Stimulated activated naive CD8-positive, alpha-beta T cell treated with anti-CD3 and anti-CD28 coated beads, Interleukin-15, Interleukin-2, amounts not matched to agents 100 ng/mL and 50 ng/mL, for 24 hours (primary cell): ENCODE measurements at regions not wholly inside any gene's neighbourhood (a gene's known extent, or its start where the extent isn't known, plus 50 kb on each side); places are given as distances from the start of the nearest gene placed in this dataset.
"Not testable (repeated sequence)": the region's sequence is repeated elsewhere in the genome, so short reads cannot be mapped to it uniquely, and the experiment has no call there.

Experiments
- H3K27ac Mint-ChIP-seq: one replicate; pipeline ENCODE4 v1.8.0; 2021; ENCODE audit warnings: mild to moderate bottlenecking, mixed read lengths
- H3K27me3 Mint-ChIP-seq: one replicate; pipeline ENCODE4 v1.8.0; 2021; ENCODE audit warnings: mixed read lengths
- H3K36me3 Mint-ChIP-seq: one replicate; pipeline ENCODE4 v1.8.0; 2021; ENCODE audit warnings: low read depth, mixed read lengths
- H3K4me1 Mint-ChIP-seq: one replicate; pipeline ENCODE4 v1.8.0; 2021; ENCODE audit warnings: low read depth, mixed read lengths
- H3K4me3 Mint-ChIP-seq: one replicate; pipeline ENCODE4 v1.8.0; 2021; ENCODE audit warnings: mild to moderate bottlenecking, mixed read lengths
- H3K9me3 Mint-ChIP-seq: one replicate; pipeline ENCODE4 v1.8.0; 2021; ENCODE audit warnings: mixed read lengths

DNA sequence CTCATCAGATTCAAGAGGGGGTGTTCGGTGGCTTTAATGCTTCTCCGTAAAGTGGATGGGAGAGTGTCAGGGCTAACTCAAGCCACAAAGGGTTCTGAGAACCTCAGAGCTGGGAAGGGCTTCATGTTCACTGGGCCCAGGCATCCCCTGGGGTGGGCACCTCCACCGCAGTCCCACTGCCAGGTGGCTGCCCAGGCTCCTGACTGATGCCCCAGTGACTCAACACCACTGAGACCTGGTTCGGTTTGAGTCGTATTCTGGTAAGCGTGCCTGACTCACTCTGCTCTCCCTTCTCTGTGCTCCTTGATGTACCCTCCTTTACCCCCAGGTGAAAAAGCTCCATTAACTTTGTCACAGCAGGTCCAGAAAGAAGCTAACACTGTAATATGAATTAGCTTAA lies 304.6 kb downstream of the RPLP1 start:
- H3K9me3 Mint-ChIP-seq, result peaks cover 16% of the 10 kb centered on the region
- peak overlapping the region; percentile 50 for H3K4me3 Mint-ChIP-seq
- peaks cover 40% of the 10 kb centered on the region for H3K36me3 Mint-ChIP-seq
- peaks cover 9% of the 10 kb centered on the region for H3K27me3 Mint-ChIP-seq
- H3K4me1 Mint-ChIP-seq, result peaks cover 96% of the 10 kb centered on the region
- peak overlapping the region; percentile 91 for H3K27ac Mint-ChIP-seq

DNA sequence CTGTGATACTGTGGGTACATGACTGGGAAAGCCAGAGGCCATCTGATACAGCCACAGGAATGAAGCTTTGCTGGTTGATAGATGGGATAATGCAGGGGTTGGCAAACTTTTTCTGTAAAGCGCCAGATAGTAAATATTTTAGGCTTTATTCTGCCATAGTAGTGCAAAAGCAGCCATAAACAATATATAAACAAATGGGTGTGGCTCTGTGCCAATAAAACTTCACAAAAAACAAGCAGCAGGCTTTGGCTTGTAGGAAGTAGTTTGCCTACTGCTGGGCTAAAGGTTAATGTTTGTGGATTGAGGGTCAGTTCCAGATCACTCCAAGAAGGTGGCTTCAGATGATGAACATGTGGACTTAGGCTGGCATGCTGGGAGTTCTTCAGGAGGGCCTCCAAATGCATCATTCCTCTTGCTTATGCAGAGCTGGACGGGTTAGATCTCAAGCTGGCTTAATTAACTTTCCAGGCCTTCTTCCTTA lies 305.7 kb downstream of the RPLP1 start:
- H3K27ac Mint-ChIP-seq, result peak overlapping the region; percentile 97
- H3K4me1 Mint-ChIP-seq, result peaks cover 100% of the 10 kb centered on the region
- peaks cover 10% of the 10 kb centered on the region for H3K9me3 Mint-ChIP-seq
- peaks cover 32% of the 10 kb centered on the region for H3K36me3 Mint-ChIP-seq
- H3K4me3 Mint-ChIP-seq, result peak overlapping the region; percentile 69
- H3K27me3 Mint-ChIP-seq, result peaks cover 2% of the 10 kb centered on the region

DNA sequence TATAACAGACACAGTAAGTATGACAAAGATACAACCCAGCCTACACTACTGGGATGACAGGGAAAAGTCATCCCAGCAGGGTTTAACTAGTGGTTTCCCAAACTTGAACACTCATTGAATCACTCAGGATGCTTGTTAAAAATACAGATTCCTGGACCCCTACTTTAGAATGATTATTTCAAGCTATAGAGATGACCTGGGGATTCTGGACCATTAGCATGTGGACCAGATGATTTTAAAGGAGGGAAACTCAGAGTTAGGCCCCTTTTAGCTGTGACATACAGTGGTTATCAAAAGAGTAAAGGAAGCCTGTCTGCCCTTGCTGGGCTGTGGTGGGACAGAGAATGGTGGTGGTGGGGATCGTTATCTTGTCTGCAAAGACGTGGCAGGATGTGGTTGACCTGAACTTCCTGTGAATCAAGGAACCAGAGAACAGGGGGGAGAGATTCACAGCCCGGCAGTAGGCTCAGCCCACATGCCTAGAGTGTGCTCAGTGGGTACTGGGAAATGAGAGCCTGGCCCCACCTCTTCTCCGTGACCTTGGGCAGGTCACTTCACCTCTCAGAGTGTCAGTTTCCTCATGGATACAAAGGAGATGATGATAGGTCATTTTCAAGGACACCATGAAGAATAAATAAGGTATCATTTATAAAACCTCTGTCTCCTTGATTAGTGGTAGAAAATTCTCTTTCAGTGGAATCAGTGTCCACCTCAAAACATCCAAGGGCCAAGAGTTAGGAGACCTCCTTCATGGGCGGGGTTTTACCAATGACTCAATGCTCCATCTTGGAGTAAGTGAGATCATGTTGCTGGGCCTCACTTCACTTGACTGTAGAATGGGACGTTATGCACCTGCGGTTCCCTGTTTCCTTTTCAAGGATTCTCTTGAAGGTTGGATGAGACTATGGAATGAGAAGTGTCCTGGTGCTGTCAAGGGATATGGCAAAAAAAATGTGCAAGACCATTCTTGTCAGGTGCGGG lies 306.5 kb downstream of the RPLP1 start:
- H3K36me3 Mint-ChIP-seq, result peaks cover 24% of the 10 kb centered on the region
- H3K27ac Mint-ChIP-seq, result peak overlapping the region; percentile 97
- H3K27me3 Mint-ChIP-seq, result no peaks in the 10 kb centered on the region
- H3K4me3 Mint-ChIP-seq, result peak overlapping the region; percentile 69
- H3K4me1 Mint-ChIP-seq, result peaks cover 92% of the 10 kb centered on the region
- peaks cover 6% of the 10 kb centered on the region for H3K9me3 Mint-ChIP-seq

DNA sequence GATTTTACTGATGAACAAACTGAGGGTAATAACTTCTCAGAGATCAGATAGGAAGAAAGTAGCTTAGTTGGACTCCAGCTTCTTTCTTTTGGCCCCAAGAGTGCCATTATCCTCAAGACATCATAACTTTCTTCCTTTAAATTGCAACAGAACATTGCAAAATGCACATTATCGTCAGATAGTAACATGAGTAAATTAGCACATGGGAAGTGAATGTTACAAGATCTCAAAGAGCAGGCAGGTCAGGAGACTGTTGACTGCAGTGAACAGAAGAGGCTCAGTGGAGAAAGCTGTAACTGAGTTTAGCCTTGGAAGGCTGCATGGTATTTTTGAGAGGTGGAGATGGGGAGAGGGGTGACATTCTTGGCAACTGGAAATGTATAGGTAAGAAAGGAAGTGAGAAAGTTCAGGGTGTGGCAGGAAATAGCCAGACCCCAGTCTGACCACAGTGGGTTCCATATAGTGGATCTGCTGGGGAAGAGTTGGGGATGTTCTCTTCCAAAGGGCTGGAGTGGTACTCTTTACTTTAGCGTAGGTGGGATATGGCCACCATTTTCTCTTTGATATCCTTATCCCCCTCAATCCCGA lies 307.7 kb downstream of the RPLP1 start:
- peaks cover 6% of the 10 kb centered on the region for H3K9me3 Mint-ChIP-seq
- H3K4me1 Mint-ChIP-seq, result peaks cover 80% of the 10 kb centered on the region
- H3K36me3 Mint-ChIP-seq, result peaks cover 18% of the 10 kb centered on the region
- no peaks in the 10 kb centered on the region for H3K27me3 Mint-ChIP-seq
- H3K4me3 Mint-ChIP-seq, result peak overlapping the region; percentile 69
- H3K27ac Mint-ChIP-seq, result peak overlapping the region; percentile 97

DNA sequence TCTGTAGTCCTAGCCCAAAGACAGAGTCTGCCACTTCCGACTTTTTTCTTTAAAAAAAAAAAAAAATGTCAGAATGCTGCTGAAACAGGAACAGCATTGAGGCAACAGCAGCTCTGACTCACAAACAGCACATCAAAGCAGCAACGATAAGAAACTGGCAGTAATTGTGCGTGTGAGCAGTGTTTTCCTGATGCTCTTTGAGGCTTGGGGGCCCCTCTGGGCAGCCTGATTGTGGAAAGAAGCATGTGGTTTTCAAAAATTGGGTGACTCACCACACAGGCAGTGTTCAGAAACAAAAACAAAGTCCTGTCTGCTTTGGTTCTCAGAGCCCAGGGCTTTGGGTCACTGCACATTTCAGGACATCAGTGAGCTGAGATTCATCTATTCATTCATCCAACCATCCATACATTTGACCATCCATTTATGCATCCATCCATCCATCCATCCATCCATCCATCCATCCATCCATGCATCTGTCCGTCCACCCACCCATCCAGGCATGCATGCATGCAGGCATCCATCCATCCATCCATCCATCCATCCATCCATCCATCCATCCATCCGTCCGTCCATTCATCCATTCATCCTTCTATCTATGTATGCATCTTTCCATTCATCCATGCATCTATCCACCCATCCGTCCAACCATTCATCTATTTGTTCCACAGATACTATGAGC lies 308.4 kb downstream of the RPLP1 start:
- H3K4me3 Mint-ChIP-seq, result peak overlapping the region; percentile 69

DNA sequence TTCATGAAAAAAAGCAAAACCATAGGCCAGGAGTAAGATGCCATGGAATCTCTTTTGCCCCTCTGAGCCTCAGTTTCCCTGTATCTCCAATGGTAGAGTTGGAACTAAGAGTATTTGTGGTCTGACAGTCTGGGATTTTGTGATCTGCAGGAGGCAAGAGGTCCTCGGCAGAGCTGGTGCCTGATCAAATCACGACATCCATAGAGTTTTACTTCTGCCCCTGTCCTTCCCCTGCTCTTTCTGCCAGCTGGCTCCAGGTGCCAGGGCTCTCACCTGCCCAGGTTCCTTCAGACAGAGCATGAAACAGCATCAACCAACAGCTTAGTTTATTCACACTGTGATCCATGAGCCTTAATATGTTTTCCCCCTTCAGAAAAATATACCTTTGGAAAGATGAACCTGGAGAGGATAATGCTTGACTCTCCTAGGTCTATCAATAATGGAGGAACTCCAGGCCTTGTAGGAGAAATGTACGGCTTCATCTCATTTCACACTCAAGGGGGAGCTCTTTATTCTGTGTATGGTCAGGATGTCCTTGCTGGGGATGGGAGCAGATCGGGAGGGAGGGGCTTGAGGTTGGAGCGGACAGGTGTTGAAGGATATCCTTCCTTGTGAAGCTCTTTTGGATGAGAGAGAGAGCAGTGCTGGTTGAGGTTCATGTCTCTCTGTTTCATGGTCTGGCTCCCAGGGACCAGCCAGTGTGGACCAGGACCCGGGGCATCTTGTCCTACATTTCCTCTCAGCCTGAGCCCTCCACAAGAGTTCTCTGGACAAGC lies 309.9 kb downstream of the RPLP1 start:
- Mint-ChIP-seq H3K27ac (no peak overlapping the region), H3K4me1 (peaks cover 65% of the 10 kb centered on the region), H3K36me3 (peaks cover 18% of the 10 kb centered on the region), H3K9me3 (peaks cover 14% of the 10 kb centered on the region), H3K27me3 (peaks cover 16% of the 10 kb centered on the region), H3K4me3 (no peak overlapping the region)

More for the DNA sequence above, 308.4 kb downstream of the RPLP1 start:
- Mint-ChIP-seq H3K27ac (peak overlapping the region; percentile 97), H3K4me1 (peaks cover 75% of the 10 kb centered on the region), H3K36me3 (peaks cover 18% of the 10 kb centered on the region), H3K9me3 (peaks cover 8% of the 10 kb centered on the region), H3K27me3 (peaks cover 3% of the 10 kb centered on the region)

DNA sequence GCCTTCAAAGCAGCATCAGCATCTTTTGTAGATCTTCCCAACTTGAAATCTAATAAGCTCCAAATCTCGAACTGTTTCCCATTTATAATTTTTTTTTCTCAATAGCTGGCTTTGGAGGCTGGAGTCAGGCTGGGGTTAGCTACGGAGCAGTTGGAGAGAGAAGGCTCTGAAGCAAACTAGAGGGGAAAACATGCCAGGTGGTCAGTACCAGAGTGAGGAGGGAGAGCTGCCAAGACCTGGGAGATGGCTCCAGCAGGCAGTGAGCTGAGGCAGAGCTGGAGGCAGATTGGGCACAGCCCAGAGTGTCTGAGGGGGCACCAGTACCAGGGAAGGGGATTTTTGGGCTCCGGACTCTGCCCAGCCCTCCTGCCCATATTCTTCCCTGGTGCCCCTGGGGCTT lies 311.2 kb downstream of the RPLP1 start:
- peaks cover 18% of the 10 kb centered on the region for H3K36me3 Mint-ChIP-seq
- H3K4me3 Mint-ChIP-seq, result no peak overlapping the region
- peaks cover 14% of the 10 kb centered on the region for H3K9me3 Mint-ChIP-seq
- peaks cover 53% of the 10 kb centered on the region for H3K4me1 Mint-ChIP-seq
- H3K27me3 Mint-ChIP-seq, result peaks cover 16% of the 10 kb centered on the region
- no peak overlapping the region for H3K27ac Mint-ChIP-seq

DNA sequence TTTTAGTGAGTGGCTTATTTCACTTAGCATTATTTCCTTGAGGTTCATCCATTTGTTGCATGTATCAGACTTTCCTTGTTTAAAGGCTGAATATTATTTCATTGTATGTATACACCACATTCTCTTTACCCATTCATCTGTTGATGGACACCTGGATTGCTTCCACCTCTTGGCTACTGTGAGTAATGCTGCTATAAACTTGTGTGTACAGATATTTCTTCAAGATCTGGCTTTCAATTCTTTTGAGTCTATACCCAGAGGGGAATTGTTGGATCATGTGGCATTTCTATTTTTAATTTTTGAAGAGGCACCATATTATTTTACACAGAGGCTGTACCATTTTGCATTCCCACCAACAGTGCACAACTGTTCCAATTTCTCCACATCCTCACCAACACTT lies 313.5 kb downstream of the RPLP1 start:
- Mint-ChIP-seq H3K27me3 (peaks cover 28% of the 10 kb centered on the region), H3K27ac (no peak overlapping the region), H3K4me1 (peaks cover 38% of the 10 kb centered on the region), H3K4me3 (no peak overlapping the region), H3K36me3 (peaks cover 5% of the 10 kb centered on the region), H3K9me3 (peaks cover 12% of the 10 kb centered on the region)

DNA sequence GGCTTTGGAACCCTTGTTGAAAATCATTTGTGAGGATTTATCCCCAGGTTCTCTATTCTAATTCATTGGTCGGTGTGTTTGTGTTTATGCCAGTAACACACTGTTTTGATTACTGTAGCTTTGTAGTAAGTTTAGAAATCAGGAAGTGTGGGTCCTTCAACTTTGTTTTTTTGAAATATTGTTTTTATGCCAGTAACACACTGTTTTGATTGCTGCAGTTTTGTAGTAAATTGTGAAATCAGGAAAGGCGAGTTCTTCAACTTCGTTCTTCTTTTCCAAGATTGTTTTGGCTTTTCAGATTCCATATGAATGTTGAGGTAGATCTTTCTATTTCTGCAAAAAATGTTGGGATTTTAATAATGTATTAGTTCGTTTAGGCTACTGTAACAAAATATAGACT lies 314.6 kb downstream of the RPLP1 start:
- Mint-ChIP-seq H3K9me3 (peaks cover 8% of the 10 kb centered on the region), H3K27ac (no peak overlapping the region), H3K4me1 (peaks cover 28% of the 10 kb centered on the region), H3K36me3 (no peaks in the 10 kb centered on the region), H3K4me3 (no peak overlapping the region), H3K27me3 (peaks cover 36% of the 10 kb centered on the region)

DNA sequence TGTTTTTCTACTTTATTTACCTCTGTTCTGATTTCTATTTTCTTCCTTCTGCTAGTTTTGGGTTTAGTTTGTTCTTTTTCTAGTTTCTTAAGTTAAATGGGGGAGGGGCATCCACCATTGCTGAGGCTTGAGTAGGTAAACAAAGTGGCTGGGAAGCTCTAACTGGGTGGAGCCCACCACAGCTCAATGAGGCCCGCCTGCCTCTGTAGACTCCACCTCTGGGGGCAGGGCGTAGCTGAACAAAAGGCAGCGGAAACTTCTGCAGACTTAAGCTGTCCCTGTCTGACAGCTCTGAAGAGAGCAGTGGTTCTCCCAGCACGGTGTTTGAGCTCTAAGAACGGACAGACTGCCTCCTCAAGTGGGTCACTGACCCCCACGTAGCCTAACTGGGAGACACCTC lies 316.7 kb downstream of the RPLP1 start:
- Mint-ChIP-seq H3K4me1 (peaks cover 19% of the 10 kb centered on the region), H3K27me3 (peaks cover 37% of the 10 kb centered on the region)
- H3K4me3 Mint-ChIP-seq, H3K36me3 Mint-ChIP-seq, H3K9me3 Mint-ChIP-seq, H3K27ac Mint-ChIP-seq: not testable (repeated sequence)

DNA sequence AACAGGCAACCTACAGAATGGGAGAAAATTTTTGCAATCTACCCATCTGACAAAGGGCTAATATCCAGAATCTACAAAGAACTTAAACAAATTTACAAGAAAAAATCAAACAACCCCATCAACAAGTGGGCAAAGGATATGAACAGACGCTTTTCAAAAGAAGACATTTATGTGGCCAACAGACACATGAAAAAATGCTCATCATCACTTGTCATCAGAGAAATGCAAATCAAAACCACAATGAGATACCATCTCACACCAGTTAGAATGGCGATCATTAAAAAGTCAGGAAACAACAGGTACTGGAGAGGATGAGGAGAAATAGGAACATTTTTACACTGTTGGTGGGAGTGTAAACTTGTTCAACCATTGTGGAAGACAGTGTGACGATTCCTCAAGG lies 321.6 kb downstream of the RPLP1 start:
- H3K4me1 Mint-ChIP-seq, H3K4me3 Mint-ChIP-seq, H3K36me3 Mint-ChIP-seq, H3K27ac Mint-ChIP-seq: not testable (repeated sequence)
- Mint-ChIP-seq H3K27me3 (peaks cover 38% of the 10 kb centered on the region), H3K9me3 (peaks cover 14% of the 10 kb centered on the region)

DNA sequence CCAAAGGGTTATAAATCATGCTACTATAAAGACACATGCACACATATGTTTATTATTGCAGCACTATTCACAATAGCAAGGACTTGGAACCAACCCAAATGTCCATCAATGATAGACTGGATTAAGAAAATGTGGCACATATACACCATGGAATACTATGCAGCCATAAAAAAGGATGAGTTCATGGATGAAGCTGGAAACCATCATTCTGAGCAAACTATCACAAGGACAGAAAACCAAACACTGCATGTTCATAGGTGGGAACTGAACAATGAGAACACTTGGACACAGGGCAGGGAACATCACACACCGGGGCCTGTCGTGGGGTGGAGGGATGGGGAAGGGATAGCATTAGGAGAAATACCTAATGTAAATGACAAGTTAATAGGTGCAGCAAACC lies 322.1 kb downstream of the RPLP1 start:
- Mint-ChIP-seq H3K9me3 (peaks cover 14% of the 10 kb centered on the region), H3K27me3 (peaks cover 43% of the 10 kb centered on the region), H3K27ac (peak overlapping the region; percentile 16)
- H3K36me3 Mint-ChIP-seq, H3K4me3 Mint-ChIP-seq, H3K4me1 Mint-ChIP-seq: not testable (repeated sequence)

DNA sequence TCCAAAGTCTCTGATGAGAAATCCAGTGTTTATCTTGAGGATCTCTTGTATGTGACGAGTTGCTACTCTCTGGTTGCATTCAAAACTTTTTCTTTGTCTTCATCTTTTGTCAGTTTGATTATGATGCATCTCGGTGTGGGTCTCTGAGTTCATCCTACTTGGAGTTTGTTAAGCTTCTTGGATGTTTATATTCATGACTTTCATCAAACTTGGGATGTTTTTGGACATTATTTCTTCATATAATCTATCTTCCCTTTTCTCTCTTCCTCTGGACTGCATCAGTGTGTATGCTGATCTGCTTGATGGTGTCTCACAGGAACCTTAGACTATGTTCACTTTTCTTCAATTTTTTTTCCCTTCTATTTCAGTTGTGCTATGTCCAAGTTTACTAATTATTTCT lies 320.4 kb downstream of the TLE3 start:
- Mint-ChIP-seq H3K27ac (no peak overlapping the region), H3K27me3 (peaks cover 32% of the 10 kb centered on the region), H3K4me1 (peaks cover 16% of the 10 kb centered on the region), H3K36me3 (peaks cover 6% of the 10 kb centered on the region), H3K9me3 (peaks cover 14% of the 10 kb centered on the region), H3K4me3 (no peak overlapping the region)

DNA sequence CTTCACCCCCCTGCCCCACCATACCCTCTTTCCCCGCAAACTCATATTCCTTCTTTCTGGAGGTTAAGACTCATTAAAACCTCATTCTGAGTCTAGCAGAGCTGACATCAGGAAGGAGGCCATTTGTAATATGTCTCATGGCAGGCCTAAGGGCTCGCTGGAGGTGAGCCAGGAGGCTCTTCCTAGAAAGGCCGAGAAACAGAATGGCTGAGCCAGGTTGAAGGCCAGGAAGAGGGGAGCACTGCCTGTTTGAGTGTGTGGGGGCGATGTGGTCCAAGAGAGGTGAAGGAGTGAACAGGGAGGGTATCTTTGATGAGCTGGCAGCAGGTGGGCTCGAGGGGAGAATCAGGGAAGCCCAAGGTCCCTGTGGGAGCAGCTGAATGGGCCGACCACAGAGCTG lies 317.3 kb downstream of the TLE3 start:
- H3K4me1 Mint-ChIP-seq, result peaks cover 27% of the 10 kb centered on the region
- peaks cover 6% of the 10 kb centered on the region for H3K36me3 Mint-ChIP-seq
- no peak overlapping the region for H3K4me3 Mint-ChIP-seq
- peaks cover 52% of the 10 kb centered on the region for H3K27me3 Mint-ChIP-seq
- peak overlapping the region; percentile 66 for H3K27ac Mint-ChIP-seq
- H3K9me3 Mint-ChIP-seq, result peaks cover 9% of the 10 kb centered on the region
